SU-DHL-6 (cell line): ENCODE measurements at regions not wholly inside any gene's neighbourhood (a gene's known extent, or its start where the extent isn't known, plus 50 kb on each side); places are given as distances from the start of the nearest gene placed in this dataset.

Source experiments
- H2AFZ ChIP-seq: fragments of 200-600 bp; sonication (generic); 2 replicates; pipeline ENCODE4 v1.6.1; 2014; ENCODE audit warnings: low read depth, mild to moderate bottlenecking, moderate library complexity, mixed read lengths, antibody characterized with exemption, low read length; ENCODE audit not compliant: severe bottlenecking
- H3F3A ChIP-seq: fragments of 200-600 bp; shearing (Covaris generic); 2 replicates; pipeline ENCODE4 v1.6.0; 2016; ENCODE audit warnings: antibody characterized with exemption, mild to moderate bottlenecking; ENCODE audit not compliant: insufficient read depth
- H3K27ac ChIP-seq: fragments of 200-600 bp; sonication (generic); 2 replicates; pipeline ENCODE4 v1.5.1; 2016; ENCODE audit warnings: low read depth, mild to moderate bottlenecking, low read length, moderate library complexity, mixed read lengths
- H3K27me3 ChIP-seq: fragments of 200-600 bp; sonication (generic), shearing (Covaris generic); 2 replicates; pipeline ENCODE4 v1.6.0; 2014; ENCODE audit warnings: mild to moderate bottlenecking, low read length
- H3K36me3 ChIP-seq: fragments of 200-600 bp; sonication (generic); 2 replicates; pipeline ENCODE4 v1.6.1; 2014; ENCODE audit warnings: mild to moderate bottlenecking, low read length, mixed read lengths
- H3K4me2 ChIP-seq: fragments of 300-600, 200-600 bp; shearing (Covaris generic), sonication (generic); 2 replicates; pipeline ENCODE4 v1.6.0; 2014; ENCODE audit warnings: low read length, low read depth, mild to moderate bottlenecking; ENCODE audit not compliant: poor library complexity, severe bottlenecking
- H3K4me3 ChIP-seq: fragments of 200-600 bp; sonication (generic); 2 replicates; pipeline ENCODE4 v1.5.1; 2014; ENCODE audit warnings: antibody characterized with exemption, low read length, mild to moderate bottlenecking, mixed read lengths; ENCODE audit not compliant: insufficient read depth, poor library complexity, severe bottlenecking
- H3K79me2 ChIP-seq: fragments of 200-600 bp; sonication (generic); 2 replicates; pipeline ENCODE4 v1.6.1; 2014; ENCODE audit warnings: mild to moderate bottlenecking, low read length, moderate library complexity; ENCODE audit not compliant: insufficient read depth
- H3K9ac ChIP-seq: fragments of 200-600 bp; sonication (generic); 2 replicates; pipeline ENCODE4 v1.7.0; 2014; ENCODE audit warnings: mild to moderate bottlenecking, low read length
- H3K9me2 ChIP-seq: fragments of 200-600 bp; sonication (generic); replicated peaks from 2 replicates; pipeline ENCODE4 v1.6.1; 2014; ENCODE audit warnings: low read length; ENCODE audit not compliant: insufficient read depth
- H3K9me3 ChIP-seq: fragments of 200-600 bp; sonication (generic); 2 replicates; pipeline ENCODE4 v1.6.1; 2014; ENCODE audit warnings: low read length, mixed read lengths; ENCODE audit not compliant: insufficient read depth
- H4K20me1 ChIP-seq: fragments of 200-600 bp; sonication (generic); 2 replicates; pipeline ENCODE4 v1.6.1; 2014; ENCODE audit warnings: low read depth, mild to moderate bottlenecking, antibody characterized with exemption, low read length, moderate library complexity, mixed read lengths
- EZH2phosphoT487 ChIP-seq: fragments of 200-600 bp; sonication (generic), shearing (Covaris generic); conservative IDR thresholded peaks from 2 replicates; pipeline ENCODE4 v1.6.1; 2018; ENCODE audit warnings: mild to moderate bottlenecking, antibody characterized with exemption, low read length, moderate library complexity, mixed read lengths
- TF ChIP-seq, protein P1 (sequence below): fragments of 200-600 bp; sonication (generic); IDR thresholded peaks from one replicate; pipeline ENCODE4 v1.5.1; 2017; ENCODE audit warnings: antibody characterized with exemption, mild to moderate bottlenecking, low read length, moderate library complexity; ENCODE audit not compliant: insufficient read depth, poor library complexity, severe bottlenecking

GRCh38 chr2:64296695-64297346 lies 152.6 kb upstream of the PELI1 start:
- no peaks in the 10 kb centered on the region for H3F3A ChIP-seq

DNA sequence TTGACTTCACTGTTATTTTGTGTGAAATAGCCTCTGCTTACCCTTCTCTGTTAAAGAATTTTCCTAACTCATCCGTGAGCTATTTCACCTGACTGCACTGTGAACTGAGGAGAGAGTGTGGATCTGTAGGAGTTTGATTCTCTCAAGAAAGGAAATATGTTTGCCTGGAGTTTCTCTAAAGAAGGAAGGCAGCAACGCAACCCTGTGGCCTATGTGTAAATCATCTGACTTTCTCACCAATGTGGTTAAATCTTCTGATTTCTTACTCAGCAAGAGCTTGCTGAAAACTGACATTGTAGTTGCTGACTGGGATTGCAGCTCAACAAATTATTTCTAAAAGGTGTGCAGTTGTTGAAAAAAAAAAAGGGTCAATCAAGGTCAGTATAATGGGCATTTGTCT lies 153.9 kb upstream of the PELI1 start:
- Histone ChIP-seq H3K27ac (no peak overlapping the region), H2AFZ (no peak overlapping the region), H3K9me3 (no peaks in the 10 kb centered on the region), H3K36me3 (no peaks in the 10 kb centered on the region), H3K79me2 (no peaks in the 10 kb centered on the region), H3K4me3 (no peak overlapping the region), H4K20me1 (no peaks in the 10 kb centered on the region), H3F3A (no peaks in the 10 kb centered on the region), H3K27me3 (no peaks in the 10 kb centered on the region), H3K9ac (no peak overlapping the region), H3K4me2 (no peak overlapping the region), H3K9me2 (no peaks in the 10 kb centered on the region)
- TF ChIP-seq, protein P1, sequence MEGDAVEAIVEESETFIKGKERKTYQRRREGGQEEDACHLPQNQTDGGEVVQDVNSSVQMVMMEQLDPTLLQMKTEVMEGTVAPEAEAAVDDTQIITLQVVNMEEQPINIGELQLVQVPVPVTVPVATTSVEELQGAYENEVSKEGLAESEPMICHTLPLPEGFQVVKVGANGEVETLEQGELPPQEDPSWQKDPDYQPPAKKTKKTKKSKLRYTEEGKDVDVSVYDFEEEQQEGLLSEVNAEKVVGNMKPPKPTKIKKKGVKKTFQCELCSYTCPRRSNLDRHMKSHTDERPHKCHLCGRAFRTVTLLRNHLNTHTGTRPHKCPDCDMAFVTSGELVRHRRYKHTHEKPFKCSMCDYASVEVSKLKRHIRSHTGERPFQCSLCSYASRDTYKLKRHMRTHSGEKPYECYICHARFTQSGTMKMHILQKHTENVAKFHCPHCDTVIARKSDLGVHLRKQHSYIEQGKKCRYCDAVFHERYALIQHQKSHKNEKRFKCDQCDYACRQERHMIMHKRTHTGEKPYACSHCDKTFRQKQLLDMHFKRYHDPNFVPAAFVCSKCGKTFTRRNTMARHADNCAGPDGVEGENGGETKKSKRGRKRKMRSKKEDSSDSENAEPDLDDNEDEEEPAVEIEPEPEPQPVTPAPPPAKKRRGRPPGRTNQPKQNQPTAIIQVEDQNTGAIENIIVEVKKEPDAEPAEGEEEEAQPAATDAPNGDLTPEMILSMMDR = no peak
- TF ChIP-seq EZH2phosphoT487 = no peak

More at GRCh38 chr2:64296695-64297346, 152.6 kb upstream of the PELI1 start:
- TF ChIP-seq, protein P1 = no peak
- TF ChIP-seq EZH2phosphoT487 = no peak
- Histone ChIP-seq H3K79me2 (no peaks in the 10 kb centered on the region), H3K9me3 (no peaks in the 10 kb centered on the region), H3K27ac (no peak overlapping the region), H3K4me2 (no peak overlapping the region), H3K9me2 (no peaks in the 10 kb centered on the region), H2AFZ (no peak overlapping the region), H3K4me3 (no peak overlapping the region), H3K9ac (no peak overlapping the region), H3K36me3 (no peaks in the 10 kb centered on the region), H3K27me3 (no peaks in the 10 kb centered on the region), H4K20me1 (no peaks in the 10 kb centered on the region)

DNA sequence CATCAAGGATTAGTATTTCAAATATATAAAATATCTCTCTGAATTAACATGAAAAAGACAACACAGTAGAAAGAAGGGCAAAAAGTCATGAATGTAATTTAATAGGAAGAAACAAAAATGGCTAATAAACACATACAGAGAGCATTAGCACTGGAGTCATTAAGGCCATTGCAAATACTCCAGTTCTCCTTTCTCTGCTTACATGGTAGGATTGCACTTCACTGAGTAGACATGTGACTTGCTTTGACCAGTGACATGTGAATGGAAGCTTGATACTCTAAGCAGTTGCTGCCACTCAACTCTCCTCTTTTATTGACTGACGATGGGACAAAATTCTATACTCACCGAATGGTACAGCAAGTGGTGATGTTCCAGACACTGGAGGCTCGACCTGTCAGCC lies 153.9 kb upstream of the LGALSL start:
- Histone ChIP-seq H3K27me3 (no peaks in the 10 kb centered on the region), H2AFZ (no peak overlapping the region), H3K9me2 (no peaks in the 10 kb centered on the region), H3K9ac (no peak overlapping the region), H3K36me3 (no peaks in the 10 kb centered on the region), H3K4me3 (no peak overlapping the region), H3K79me2 (no peaks in the 10 kb centered on the region), H3K9me3 (no peaks in the 10 kb centered on the region), H3F3A (no peaks in the 10 kb centered on the region), H3K4me2 (no peak overlapping the region), H3K27ac (no peak overlapping the region), H4K20me1 (no peaks in the 10 kb centered on the region)
- no peak for TF ChIP-seq EZH2phosphoT487

GRCh38 chr2:64303250-64303649 lies 150.7 kb upstream of the LGALSL start:
- Histone ChIP-seq H3K36me3 (no peaks in the 10 kb centered on the region), H3F3A (no peaks in the 10 kb centered on the region), H3K4me2 (no peak overlapping the region), H3K79me2 (no peaks in the 10 kb centered on the region), H3K9ac (no peak overlapping the region), H2AFZ (no peak overlapping the region), H3K4me3 (no peak overlapping the region), H3K27me3 (no peaks in the 10 kb centered on the region), H3K9me3 (no peaks in the 10 kb centered on the region), H4K20me1 (no peaks in the 10 kb centered on the region), H3K27ac (no peak overlapping the region), H3K9me2 (no peaks in the 10 kb centered on the region)
- TF ChIP-seq, protein P1 = no peak
- TF ChIP-seq EZH2phosphoT487 = no peak
